ENCODE measurements at regions not wholly inside any gene's neighbourhood (a gene's known extent, or its start where the extent isn't known, plus 50 kb on each side); places are given as distances from the start of the nearest gene placed in this dataset.

- H3K79me2 ChIP-seq (ENCODE audit: control insufficient read depth, insufficient read depth, low read length): no peaks in the 10 kb centered on the region
- POLR2A ChIA-PET: interaction anchor here (1.1 kb wide), 1 partner anchor 29 kb away, joined by 3 read pairs; no protein-coding TSS in a partner anchor
- no peak overlapping the region for H2AFZ ChIP-seq (ENCODE audit: low read depth, low read length)
- no peak for FAIRE-seq
- no peaks in the 10 kb centered on the region for H3K36me3 ChIP-seq (ENCODE audit: control insufficient read depth, insufficient read depth, low read length)
- H3K27ac ChIP-seq (ENCODE audit: extremely low read depth, low read depth, low read length): no peak overlapping the region
- H3K4me3 ChIP-seq: no peak overlapping the region
- H4K20me1 ChIP-seq (replicated peaks; ENCODE audit: control insufficient read depth, insufficient read depth, low read length): no peaks in the 10 kb centered on the region
- CTCF ChIA-PET (ENCODE audit: low intra/inter-chr PET ratio): no interaction called here
- TF ChIP-seq ASH1L (IDR thresholded peaks at IDR 0.05; ENCODE audit: borderline replicate concordance, low read depth, partially characterized antibody): no peak
- TF ChIP-seq CBX3 (IDR thresholded peaks at IDR 0.05; ENCODE audit: borderline replicate concordance in 1 of 2, low read length in 2 of 2): no peak
- no peak for TF ChIP-seq ZBTB7A (IDR thresholded peaks at IDR 0.05; ENCODE audit: borderline replicate concordance, control insufficient read depth, low read depth, low read length)
- no peak for TF ChIP-seq KDM2B (CRISPR knock-in tag; IDR thresholded peaks at IDR 0.05)
- no peak for TF ChIP-seq TCFL5 (CRISPR knock-in tag; conservative IDR thresholded peaks at IDR 0.05)
- TF ChIP-seq DLX4 (CRISPR knock-in tag; IDR thresholded peaks at IDR 0.05): no peak
- intact Hi-C loops (cut with micrococcal nuclease): no loop called here
- no peak for ATAC-seq
- no peaks in the 10 kb centered on the region for H3K4me1 ChIP-seq (replicated peaks in 1 of 2; ENCODE audit: control insufficient read depth in 2 of 2, insufficient read depth in 2 of 2, low read length in 2 of 2)
- no peaks in the 10 kb centered on the region for H3K9me3 ChIP-seq (replicated peaks; ENCODE audit: control insufficient read depth, insufficient read depth, low read depth, low read length)
- H3K4me2 ChIP-seq (ENCODE audit: insufficient read depth, low read length): no peak overlapping the region
- H3K9me1 ChIP-seq (ENCODE audit: control insufficient read depth, insufficient read depth, low read length): no peaks in the 10 kb centered on the region
- 10% methylated on average over 3 of the region's 3 CpGs for WGBS (ENCODE audit: insufficient coverage, low coverage, missing lambda C conversion rate)
- no TSS peak for BruUV-seq (replicated peaks)
- no peak overlapping the region for H3K9ac ChIP-seq (ENCODE audit: insufficient read depth in 1 of 2, low read depth in 2 of 2, low read length in 2 of 2)
- DNase-seq (ENCODE audit: extremely low read depth in 1 of 4, low spot score in 3 of 4): no peak
- in situ Hi-C loops (cut with MboI): no loop called here
- no peaks in the 10 kb centered on the region for H3K27me3 ChIP-seq (ENCODE audit: control insufficient read depth in 2 of 2, insufficient read depth in 2 of 2, low read length in 2 of 2)
Observed at GRCh38 chr18:56381196-56381595, 257.2 kb downstream of the TXNL1 start.

GRCh38 chr18:56380685-56381084 is 257.7 kb downstream of the TXNL1 start:
- DNase-seq (ENCODE audit: extremely low read depth in 1 of 4, low spot score in 3 of 4): no peak
- ChIA-PET POLR2A (interaction anchor here (1.1 kb wide), 1 partner anchor 30 kb away, joined by 3 read pairs; no protein-coding TSS in a partner anchor), CTCF (ENCODE audit: low intra/inter-chr PET ratio) (no interaction called here)
- no peak for FAIRE-seq
- TF ChIP-seq POLR3G (IDR thresholded peaks at IDR 0.05; ENCODE audit: extremely low read depth, insufficient read length, insufficient replicate concordance): no peak
- intact Hi-C loops (cut with micrococcal nuclease): no loop called here
- ATAC-seq: no peak
- no peaks in the 10 kb centered on the region for H3K9me1 ChIP-seq (ENCODE audit: control insufficient read depth, insufficient read depth, low read length)
- WGBS (ENCODE audit: insufficient coverage, low coverage, missing lambda C conversion rate): 10% methylated on average over 8 of the region's 8 CpGs
- H3K9me3 ChIP-seq (replicated peaks; ENCODE audit: control insufficient read depth, insufficient read depth, low read depth, low read length): no peaks in the 10 kb centered on the region
- H3K9ac ChIP-seq (ENCODE audit: insufficient read depth in 1 of 2, low read depth in 2 of 2, low read length in 2 of 2): no peak overlapping the region
- no peaks in the 10 kb centered on the region for H3K36me3 ChIP-seq (ENCODE audit: control insufficient read depth, insufficient read depth, low read length)
- no peaks in the 10 kb centered on the region for H3K27me3 ChIP-seq (ENCODE audit: control insufficient read depth in 2 of 2, insufficient read depth in 2 of 2, low read length in 2 of 2)
- H3K4me3 ChIP-seq: no peak overlapping the region
- H2AFZ ChIP-seq (ENCODE audit: low read depth, low read length): no peak overlapping the region
- H3K4me2 ChIP-seq (ENCODE audit: insufficient read depth, low read length): no peak overlapping the region
- no TSS peak for BruUV-seq (replicated peaks)
- in situ Hi-C loops (cut with MboI): no loop called here
- no peak overlapping the region for H3K27ac ChIP-seq (ENCODE audit: extremely low read depth, low read depth, low read length)
- no peaks in the 10 kb centered on the region for H3K79me2 ChIP-seq (ENCODE audit: control insufficient read depth, insufficient read depth, low read length)
- no peaks in the 10 kb centered on the region for H3K4me1 ChIP-seq (replicated peaks in 1 of 2; ENCODE audit: control insufficient read depth in 2 of 2, insufficient read depth in 2 of 2, low read length in 2 of 2)
- no peaks in the 10 kb centered on the region for H4K20me1 ChIP-seq (replicated peaks; ENCODE audit: control insufficient read depth, insufficient read depth, low read length)
